GM12865 (cell line): ENCODE measurements at regions not wholly inside any gene's neighbourhood (a gene's known extent, or its start where the extent isn't known, plus 50 kb on each side); places are given as distances from the start of the nearest gene placed in this dataset.

Experiments
- DNase-seq: peaks from one replicate; pipeline ENCODE4 v3.0.0; 2010; ENCODE audit warnings: low read depth
- H3K4me3 ChIP-seq: 2 replicates; pipeline ENCODE4 v1.5.1; 2011; ENCODE audit warnings: mild to moderate bottlenecking, low read depth, low read length, control low read depth
- TF ChIP-seq, protein P1 (sequence below): IDR thresholded peaks from 2 replicates; pipeline ENCODE4 v1.5.1; 2011; ENCODE audit warnings: low read length, control low read depth, low read depth, inconsistent platforms; ENCODE audit not compliant: insufficient read depth; ENCODE audit errors: missing control alignments

DNA sequence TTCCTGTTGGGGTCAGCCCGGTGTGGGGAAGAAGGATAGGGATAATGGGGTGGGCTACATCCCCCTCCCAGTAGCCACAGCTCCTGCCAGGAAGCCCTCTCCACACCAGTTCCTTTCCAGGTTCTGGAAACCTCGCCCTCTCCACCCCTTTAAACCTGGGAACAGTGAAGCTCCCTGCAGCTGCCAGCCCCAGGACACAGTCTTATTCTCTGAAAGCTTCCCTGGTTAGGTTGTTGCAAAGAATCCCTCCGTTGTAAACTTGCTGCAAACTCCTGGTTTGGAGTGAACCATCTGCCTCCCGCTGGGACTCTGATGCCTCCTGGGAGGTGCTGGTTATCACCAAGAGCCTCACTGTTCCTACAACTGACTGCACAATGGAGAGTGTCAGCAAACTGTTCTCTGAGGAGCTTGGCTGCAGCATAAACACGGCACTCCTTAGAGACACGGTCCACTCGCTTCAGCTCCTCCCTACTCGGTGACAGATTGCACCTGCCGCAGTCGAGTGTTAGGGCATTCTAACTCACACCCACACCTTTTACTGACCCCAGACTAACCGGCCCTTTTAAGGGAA, 261.8 kb upstream of the RAB6C start:
- H3K4me3 ChIP-seq = no peak overlapping the region
- no peak for DNase-seq
- TF ChIP-seq, protein P1, sequence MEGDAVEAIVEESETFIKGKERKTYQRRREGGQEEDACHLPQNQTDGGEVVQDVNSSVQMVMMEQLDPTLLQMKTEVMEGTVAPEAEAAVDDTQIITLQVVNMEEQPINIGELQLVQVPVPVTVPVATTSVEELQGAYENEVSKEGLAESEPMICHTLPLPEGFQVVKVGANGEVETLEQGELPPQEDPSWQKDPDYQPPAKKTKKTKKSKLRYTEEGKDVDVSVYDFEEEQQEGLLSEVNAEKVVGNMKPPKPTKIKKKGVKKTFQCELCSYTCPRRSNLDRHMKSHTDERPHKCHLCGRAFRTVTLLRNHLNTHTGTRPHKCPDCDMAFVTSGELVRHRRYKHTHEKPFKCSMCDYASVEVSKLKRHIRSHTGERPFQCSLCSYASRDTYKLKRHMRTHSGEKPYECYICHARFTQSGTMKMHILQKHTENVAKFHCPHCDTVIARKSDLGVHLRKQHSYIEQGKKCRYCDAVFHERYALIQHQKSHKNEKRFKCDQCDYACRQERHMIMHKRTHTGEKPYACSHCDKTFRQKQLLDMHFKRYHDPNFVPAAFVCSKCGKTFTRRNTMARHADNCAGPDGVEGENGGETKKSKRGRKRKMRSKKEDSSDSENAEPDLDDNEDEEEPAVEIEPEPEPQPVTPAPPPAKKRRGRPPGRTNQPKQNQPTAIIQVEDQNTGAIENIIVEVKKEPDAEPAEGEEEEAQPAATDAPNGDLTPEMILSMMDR = no peak

DNA sequence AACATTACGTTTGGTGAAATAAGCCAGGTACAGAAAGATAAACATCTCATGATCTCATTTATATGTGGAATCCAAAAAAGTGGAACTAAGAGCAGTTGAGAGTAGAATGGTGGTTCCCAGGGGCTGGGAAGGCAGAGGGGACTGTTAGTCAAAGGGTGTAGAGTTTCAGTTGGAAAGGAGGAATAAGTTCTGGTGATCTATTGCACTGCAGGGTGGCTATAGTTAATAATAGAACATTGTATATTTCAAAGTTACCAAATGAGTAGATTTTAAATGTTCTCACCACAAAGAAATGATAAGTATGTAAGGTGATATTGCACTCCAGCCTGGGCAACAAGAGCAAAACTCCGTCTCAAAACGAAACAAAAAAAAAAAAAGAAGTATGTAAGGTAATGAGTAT, 260.1 kb upstream of the RAB6C start:
- no peak overlapping the region for H3K4me3 ChIP-seq
- TF ChIP-seq, protein P1 = no peak
- DNase-seq = no peak

DNA sequence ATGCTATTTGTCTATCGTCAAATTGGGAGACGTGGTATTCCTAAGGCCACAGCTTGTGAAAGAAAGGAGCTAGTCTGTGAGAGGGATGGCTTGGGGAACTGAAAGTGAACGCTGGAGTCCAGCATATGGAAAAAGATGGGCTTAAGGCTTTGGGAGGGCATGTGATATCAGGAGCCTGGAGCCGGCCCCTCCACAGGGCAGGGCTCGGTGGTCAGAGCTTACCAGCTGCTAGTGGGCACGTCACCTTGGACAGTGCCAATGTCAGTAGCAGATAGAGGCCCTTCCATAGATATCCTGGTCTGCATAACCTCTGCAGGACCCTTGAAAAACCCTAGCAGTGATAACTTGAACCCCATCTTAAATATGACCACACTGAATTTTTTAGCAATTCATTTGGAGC, 259.1 kb upstream of the RAB6C start:
- TF ChIP-seq, protein P1 = no peak
- no peak for DNase-seq
- H3K4me3 ChIP-seq = no peak overlapping the region

DNA sequence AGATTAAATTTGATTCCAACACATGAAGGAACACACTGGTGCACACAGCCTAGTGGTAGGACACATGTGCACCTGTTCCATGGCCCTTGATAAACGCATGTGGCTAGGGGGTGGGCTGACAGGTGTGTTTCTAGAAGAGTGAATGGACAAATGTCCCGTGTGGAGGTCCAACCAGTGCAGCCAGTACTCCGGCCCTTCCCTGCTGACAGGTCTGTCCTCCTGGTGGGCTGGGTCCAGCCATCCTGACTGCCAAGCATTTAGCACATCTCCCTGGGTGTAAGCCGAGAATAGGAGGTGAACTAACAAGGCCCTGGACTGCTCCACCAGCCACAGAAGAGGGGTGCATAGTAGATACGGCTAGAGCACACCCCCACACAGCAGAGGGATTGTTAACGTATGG, 258.7 kb upstream of the RAB6C start:
- TF ChIP-seq, protein P1 = no peak
- H3K4me3 ChIP-seq = no peak overlapping the region
- DNase-seq = no peak

DNA sequence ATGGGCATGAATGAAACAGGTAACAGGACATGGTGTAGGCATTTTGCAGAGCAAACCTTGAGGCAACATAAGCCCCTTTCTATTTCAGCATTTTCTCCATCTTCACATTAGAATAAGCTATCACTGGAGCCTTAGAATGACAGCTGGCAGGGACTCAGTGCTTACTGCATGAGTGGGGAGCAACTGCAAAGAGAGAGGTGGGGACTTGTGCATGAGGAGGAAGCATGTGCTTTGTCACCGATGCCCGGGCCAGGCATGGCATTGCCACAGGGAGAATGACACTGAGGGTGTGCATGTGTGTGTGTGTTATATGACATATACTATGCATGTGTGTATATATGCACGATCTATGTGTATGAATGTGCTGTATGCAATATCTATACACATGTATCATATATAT, 258.2 kb upstream of the RAB6C start:
- H3K4me3 ChIP-seq = no peak overlapping the region
- TF ChIP-seq, protein P1 = no peak
- no peak for DNase-seq

DNA sequence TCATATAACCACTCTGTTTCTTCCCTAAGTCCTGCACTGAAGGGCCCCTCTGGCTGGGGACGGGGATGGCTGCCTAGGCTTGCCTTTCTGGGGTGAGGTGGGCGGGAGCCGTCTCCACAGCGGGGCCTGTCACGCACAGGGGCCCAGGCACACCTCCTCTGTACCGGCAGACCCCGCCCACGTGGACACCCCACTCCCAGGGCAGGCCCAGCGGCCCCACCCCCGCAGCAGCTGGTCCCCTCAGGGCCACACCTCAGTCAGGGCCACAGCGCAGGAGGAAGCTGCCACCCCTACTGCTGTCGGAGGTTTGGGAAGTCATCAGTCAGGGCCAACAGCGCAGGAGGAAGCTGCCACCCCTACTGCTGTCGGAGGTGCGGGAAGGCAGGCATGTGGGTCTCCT, 257.6 kb upstream of the RAB6C start:
- no peak for DNase-seq
- TF ChIP-seq, protein P1 = no peak
- no peak overlapping the region for H3K4me3 ChIP-seq

DNA sequence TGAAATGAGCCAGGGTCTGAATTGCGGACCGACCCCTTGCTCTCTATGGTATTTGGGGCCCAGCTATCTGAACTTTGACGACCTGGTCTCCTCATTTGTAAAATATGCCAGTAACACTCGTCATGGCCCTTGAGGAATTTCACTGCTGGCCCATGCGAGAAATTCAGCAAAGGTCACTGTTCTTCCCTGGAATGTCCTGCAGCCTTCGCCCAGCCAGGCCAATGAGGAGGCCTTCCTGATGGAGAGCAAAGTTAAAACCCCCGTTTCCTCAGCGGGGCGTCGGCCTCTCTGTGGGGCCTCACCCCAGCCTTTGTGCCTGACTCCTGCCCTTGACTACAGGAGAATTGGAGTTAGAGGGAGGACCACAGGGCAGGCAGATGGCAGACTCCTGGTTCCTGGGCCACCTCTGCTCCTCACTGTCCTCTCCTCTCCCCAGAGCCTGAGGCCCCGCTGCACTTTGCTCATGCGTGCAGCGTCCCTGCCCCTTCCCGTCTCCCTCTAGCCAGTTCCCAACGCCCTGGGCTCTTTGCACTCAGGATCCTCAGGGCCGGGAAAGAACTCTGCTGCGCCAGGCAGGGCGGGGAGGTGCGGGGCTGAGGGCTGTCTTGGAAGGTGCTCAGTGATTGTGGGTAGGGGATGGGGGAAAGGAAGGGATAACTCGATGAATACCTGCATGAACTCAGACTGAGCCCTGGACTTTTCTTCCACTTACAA, 257.0 kb upstream of the RAB6C start:
- TF ChIP-seq, protein P1 = no peak
- DNase-seq = no peak
- no peak overlapping the region for H3K4me3 ChIP-seq
